ENCODE measurements at regions not wholly inside any gene's neighbourhood (a gene's known extent, or its start where the extent isn't known, plus 50 kb on each side); places are given as distances from the start of the nearest gene placed in this dataset.

DNA sequence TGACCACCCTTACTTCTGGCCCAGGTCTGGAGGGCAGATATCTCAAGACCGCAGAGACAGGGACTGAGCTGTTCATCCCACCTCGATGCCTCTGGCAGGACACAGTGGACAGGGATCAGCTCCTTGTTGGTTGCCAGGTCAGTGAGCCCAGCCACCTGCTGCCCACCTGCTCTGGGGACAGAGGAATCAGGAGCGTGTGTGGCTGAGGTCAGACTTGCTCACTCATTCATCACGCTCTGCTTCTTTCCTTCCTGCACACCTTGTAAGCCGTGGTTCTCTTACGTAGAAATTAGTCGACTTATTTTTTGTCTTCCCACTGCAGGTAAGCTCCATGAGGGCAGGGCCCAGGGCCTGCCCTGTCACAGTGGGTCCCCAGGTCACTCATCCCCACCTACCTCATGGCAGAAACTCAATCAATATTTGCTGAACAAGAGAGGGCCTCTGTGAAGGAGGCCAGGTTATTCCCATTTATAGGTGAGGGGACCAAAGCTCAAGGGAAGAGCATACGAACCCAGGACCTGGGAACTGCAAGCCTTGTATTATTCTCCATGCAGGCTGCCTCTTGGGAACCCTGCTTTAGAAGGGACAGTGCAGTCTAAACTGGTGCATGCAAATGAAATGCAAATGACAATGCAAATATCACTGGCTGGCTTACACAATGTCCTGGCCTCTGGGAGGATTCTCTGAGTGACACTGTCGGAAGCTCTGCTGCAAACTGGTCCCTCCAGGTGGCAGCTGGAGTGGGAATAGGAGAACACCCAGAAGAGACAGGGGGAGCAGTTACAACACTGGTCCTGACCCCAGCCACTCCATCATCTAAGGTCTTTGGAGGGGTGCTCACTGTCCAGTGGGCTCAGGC, 58.4 kb upstream of the PAX7 start:
- TF ChIP-seq, protein P1, sequence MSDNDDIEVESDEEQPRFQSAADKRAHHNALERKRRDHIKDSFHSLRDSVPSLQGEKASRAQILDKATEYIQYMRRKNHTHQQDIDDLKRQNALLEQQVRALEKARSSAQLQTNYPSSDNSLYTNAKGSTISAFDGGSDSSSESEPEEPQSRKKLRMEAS (IDR thresholded peaks at IDR 0.05): no peak
- TF ChIP-seq POLR2AphosphoS2 (conservative IDR thresholded peaks at IDR 0.05; ENCODE audit: low read length) (no peak), EHF (CRISPR knock-in tag; IDR thresholded peaks at IDR 0.05) (no peak), NR3C1 (IDR thresholded peaks at IDR 0.05) (no peak), MYC (IDR thresholded peaks at IDR 0.05; ENCODE audit: borderline replicate concordance, low read length) (no peak), JUN (IDR thresholded peaks at IDR 0.05) (no peak), CBX2 (IDR thresholded peaks at IDR 0.05; ENCODE audit: borderline replicate concordance, low read depth) (no peak), HOXB5 (CRISPR knock-in tag; IDR thresholded peaks at IDR 0.05) (no peak), EHMT2 (IDR thresholded peaks at IDR 0.05; ENCODE audit: low read depth) (no peak)
- TF ChIP-seq, protein P2, sequence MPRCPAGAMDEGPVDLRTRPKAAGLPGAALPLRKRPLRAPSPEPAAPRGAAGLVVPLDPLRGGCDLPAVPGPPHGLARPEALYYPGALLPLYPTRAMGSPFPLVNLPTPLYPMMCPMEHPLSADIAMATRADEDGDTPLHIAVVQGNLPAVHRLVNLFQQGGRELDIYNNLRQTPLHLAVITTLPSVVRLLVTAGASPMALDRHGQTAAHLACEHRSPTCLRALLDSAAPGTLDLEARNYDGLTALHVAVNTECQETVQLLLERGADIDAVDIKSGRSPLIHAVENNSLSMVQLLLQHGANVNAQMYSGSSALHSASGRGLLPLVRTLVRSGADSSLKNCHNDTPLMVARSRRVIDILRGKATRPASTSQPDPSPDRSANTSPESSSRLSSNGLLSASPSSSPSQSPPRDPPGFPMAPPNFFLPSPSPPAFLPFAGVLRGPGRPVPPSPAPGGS (IDR thresholded peaks at IDR 0.05): no peak
- TF ChIP-seq, protein P3, sequence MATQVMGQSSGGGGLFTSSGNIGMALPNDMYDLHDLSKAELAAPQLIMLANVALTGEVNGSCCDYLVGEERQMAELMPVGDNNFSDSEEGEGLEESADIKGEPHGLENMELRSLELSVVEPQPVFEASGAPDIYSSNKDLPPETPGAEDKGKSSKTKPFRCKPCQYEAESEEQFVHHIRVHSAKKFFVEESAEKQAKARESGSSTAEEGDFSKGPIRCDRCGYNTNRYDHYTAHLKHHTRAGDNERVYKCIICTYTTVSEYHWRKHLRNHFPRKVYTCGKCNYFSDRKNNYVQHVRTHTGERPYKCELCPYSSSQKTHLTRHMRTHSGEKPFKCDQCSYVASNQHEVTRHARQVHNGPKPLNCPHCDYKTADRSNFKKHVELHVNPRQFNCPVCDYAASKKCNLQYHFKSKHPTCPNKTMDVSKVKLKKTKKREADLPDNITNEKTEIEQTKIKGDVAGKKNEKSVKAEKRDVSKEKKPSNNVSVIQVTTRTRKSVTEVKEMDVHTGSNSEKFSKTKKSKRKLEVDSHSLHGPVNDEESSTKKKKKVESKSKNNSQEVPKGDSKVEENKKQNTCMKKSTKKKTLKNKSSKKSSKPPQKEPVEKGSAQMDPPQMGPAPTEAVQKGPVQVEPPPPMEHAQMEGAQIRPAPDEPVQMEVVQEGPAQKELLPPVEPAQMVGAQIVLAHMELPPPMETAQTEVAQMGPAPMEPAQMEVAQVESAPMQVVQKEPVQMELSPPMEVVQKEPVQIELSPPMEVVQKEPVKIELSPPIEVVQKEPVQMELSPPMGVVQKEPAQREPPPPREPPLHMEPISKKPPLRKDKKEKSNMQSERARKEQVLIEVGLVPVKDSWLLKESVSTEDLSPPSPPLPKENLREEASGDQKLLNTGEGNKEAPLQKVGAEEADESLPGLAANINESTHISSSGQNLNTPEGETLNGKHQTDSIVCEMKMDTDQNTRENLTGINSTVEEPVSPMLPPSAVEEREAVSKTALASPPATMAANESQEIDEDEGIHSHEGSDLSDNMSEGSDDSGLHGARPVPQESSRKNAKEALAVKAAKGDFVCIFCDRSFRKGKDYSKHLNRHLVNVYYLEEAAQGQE (IDR thresholded peaks at IDR 0.05): no peak
- TF ChIP-seq, protein P4, sequence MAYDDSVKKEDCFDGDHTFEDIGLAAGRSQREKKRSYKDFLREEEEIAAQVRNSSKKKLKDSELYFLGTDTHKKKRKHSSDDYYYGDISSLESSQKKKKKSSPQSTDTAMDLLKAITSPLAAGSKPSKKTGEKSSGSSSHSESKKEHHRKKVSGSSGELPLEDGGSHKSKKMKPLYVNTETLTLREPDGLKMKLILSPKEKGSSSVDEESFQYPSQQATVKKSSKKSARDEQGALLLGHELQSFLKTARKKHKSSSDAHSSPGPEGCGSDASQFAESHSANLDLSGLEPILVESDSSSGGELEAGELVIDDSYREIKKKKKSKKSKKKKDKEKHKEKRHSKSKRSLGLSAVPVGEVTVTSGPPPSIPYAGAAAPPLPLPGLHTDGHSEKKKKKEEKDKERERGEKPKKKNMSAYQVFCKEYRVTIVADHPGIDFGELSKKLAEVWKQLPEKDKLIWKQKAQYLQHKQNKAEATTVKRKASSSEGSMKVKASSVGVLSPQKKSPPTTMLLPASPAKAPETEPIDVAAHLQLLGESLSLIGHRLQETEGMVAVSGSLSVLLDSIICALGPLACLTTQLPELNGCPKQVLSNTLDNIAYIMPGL (CRISPR knock-in tag; IDR thresholded peaks at IDR 0.05; ENCODE audit: borderline replicate concordance): no peak
- Histone ChIP-seq H3K27ac (no peak overlapping the region), H3K4me2 (no peak overlapping the region), H3K4me1 (no peaks in the 10 kb centered on the region), H3K9me3 (no peaks in the 10 kb centered on the region), H3K4me3 (no peak overlapping the region)
- ATAC-seq: no peak
- DNase-seq (ENCODE audit: low read depth in 1 of 2, low spot score in 1 of 2): no peak
- ChIA-PET POLR2A (no interaction called here), CTCF (interaction anchor here (0.6 to 1.6 kb wide), 5 partner anchors 10 to 910 kb away, joined by 3 to 9 read pairs (median 3); no protein-coding TSS in a partner anchor)
- WGBS (ENCODE audit: missing lambda C conversion rate): 35% methylated on average over 9 of the region's 9 CpGs
- no peak for FAIRE-seq

DNA sequence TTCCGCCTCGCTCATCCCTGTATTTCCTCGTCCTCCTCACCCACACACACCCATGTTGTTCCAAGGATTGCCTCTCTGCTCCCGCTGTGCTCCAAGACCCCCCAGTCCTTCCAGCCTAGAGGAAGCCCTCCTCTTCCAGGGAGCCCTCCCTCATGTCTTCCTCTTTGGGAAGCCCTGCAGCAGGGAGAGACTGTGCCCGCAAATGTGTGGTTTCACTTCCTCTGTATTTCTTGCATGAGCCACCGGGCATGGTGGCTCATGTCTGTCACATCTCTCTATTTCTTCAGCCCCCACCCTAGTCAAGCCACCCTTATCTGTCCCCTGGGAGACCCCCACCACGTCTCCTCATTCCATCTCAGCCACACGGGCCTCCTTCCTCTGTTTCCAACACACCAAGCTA, 57.5 kb upstream of the PAX7 start:
- H3K4me3 ChIP-seq: no peak overlapping the region
- ATAC-seq (no peak), FAIRE-seq (no peak), DNase-seq (ENCODE audit: low read depth in 1 of 2, low spot score in 1 of 2) (no peak)
- 42% methylated on average over 8 of the region's 8 CpGs for WGBS (ENCODE audit: missing lambda C conversion rate)
- POLR2A ChIA-PET: no interaction called here
- H3K27ac ChIP-seq: no peak overlapping the region
- H3K4me2 ChIP-seq: no peak overlapping the region
- no peaks in the 10 kb centered on the region for H3K4me1 ChIP-seq
- H3K9me3 ChIP-seq: no peaks in the 10 kb centered on the region
- CTCF ChIA-PET: interaction anchor here (1.0 to 1.6 kb wide), 2 partner anchors 9 to 911 kb away, joined by 3 to 9 read pairs; no protein-coding TSS in a partner anchor
- TF ChIP-seq, protein P5, sequence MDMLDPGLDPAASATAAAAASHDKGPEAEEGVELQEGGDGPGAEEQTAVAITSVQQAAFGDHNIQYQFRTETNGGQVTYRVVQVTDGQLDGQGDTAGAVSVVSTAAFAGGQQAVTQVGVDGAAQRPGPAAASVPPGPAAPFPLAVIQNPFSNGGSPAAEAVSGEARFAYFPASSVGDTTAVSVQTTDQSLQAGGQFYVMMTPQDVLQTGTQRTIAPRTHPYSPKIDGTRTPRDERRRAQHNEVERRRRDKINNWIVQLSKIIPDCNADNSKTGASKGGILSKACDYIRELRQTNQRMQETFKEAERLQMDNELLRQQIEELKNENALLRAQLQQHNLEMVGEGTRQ (IDR thresholded peaks at IDR 0.05): no peak
- TF ChIP-seq MAZ (IDR thresholded peaks at IDR 0.05; ENCODE audit: borderline replicate concordance, low read depth, low read length): no peak
- TF ChIP-seq, protein P6, sequence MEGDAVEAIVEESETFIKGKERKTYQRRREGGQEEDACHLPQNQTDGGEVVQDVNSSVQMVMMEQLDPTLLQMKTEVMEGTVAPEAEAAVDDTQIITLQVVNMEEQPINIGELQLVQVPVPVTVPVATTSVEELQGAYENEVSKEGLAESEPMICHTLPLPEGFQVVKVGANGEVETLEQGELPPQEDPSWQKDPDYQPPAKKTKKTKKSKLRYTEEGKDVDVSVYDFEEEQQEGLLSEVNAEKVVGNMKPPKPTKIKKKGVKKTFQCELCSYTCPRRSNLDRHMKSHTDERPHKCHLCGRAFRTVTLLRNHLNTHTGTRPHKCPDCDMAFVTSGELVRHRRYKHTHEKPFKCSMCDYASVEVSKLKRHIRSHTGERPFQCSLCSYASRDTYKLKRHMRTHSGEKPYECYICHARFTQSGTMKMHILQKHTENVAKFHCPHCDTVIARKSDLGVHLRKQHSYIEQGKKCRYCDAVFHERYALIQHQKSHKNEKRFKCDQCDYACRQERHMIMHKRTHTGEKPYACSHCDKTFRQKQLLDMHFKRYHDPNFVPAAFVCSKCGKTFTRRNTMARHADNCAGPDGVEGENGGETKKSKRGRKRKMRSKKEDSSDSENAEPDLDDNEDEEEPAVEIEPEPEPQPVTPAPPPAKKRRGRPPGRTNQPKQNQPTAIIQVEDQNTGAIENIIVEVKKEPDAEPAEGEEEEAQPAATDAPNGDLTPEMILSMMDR (IDR thresholded peaks at IDR 0.05): no peak
- TF ChIP-seq CBX8 (IDR thresholded peaks at IDR 0.05): no peak
- TF ChIP-seq NPAS2 (CRISPR knock-in tag; IDR thresholded peaks at IDR 0.05; ENCODE audit: borderline replicate concordance): no peak
- no peak for TF ChIP-seq MYC (IDR thresholded peaks at IDR 0.05; ENCODE audit: borderline replicate concordance, low read length)
- TF ChIP-seq HDAC2 (IDR thresholded peaks at IDR 0.05): no peak
- TF ChIP-seq ZNF302 (CRISPR knock-in tag; IDR thresholded peaks at IDR 0.05): no peak
- TF ChIP-seq EP300 (IDR thresholded peaks at IDR 0.05): no peak
- TF ChIP-seq RFX5 (IDR thresholded peaks at IDR 0.05): no peak
- no peak for TF ChIP-seq CBX2 (IDR thresholded peaks at IDR 0.05; ENCODE audit: borderline replicate concordance, low read depth)
- TF ChIP-seq, protein P3 (IDR thresholded peaks at IDR 0.05): no peak
- TF ChIP-seq ESRRA (IDR thresholded peaks at IDR 0.05; ENCODE audit: borderline replicate concordance, low read length): no peak

All from A549 (cell line).